DND-41 (cell line): ENCODE measurements at regions not wholly inside any gene's neighbourhood (a gene's known extent, or its start where the extent isn't known, plus 50 kb on each side); places are given as distances from the start of the nearest gene placed in this dataset.

Experiments used
- ATAC-seq: fragments of 200-7000 bp; cut with Tn5 transposase; 3 replicates; pipeline ENCODE4 v1.9.1; 2021; ENCODE audit warnings: low read depth; ENCODE audit not compliant: insufficient read depth
- DNase-seq: peaks from one replicate; pipeline ENCODE4 v3.0.0-alpha.2; 2020
- H2AFZ ChIP-seq: 2 replicates; pipeline ENCODE4 v1.6.0; 2012; ENCODE audit warnings: low read depth, low read length
- H3K27ac ChIP-seq: 2 replicates; pipeline ENCODE4 v1.5.1; 2012; ENCODE audit warnings: low read length, inconsistent platforms
- H3K27me3 ChIP-seq: fragments of 200-600 bp; sonication (generic); 2 replicates; pipeline ENCODE4 v1.6.0; 2012; ENCODE audit warnings: low read length, mild to moderate bottlenecking, inconsistent platforms; ENCODE audit not compliant: insufficient read depth, poor library complexity
- H3K36me3 ChIP-seq: 2 replicates; pipeline ENCODE4 v1.5.1; 2012; ENCODE audit warnings: low read length, inconsistent platforms; ENCODE audit not compliant: insufficient read depth
- H3K4me1 ChIP-seq: 2 replicates; pipeline ENCODE4 v1.5.1; 2012; ENCODE audit warnings: mild to moderate bottlenecking, low read length; ENCODE audit not compliant: insufficient read depth
- H3K4me2 ChIP-seq: 2 replicates; pipeline ENCODE4 v1.6.0; 2012; ENCODE audit warnings: mild to moderate bottlenecking, moderate library complexity, low read length, inconsistent platforms; ENCODE audit not compliant: insufficient read depth
- H3K4me3 ChIP-seq, 2 experiments: fragments of 200-600 bp in 1 of 2; shearing (Covaris generic) in 1 of 2; 2 replicates each; pipeline ENCODE4 v1.5.1; 2012 to 2016; ENCODE audit warnings: inconsistent platforms in 2 of 2, low read length in 2 of 2, mild to moderate bottlenecking in 2 of 2, low read depth in 1 of 2, moderate library complexity in 1 of 2
- H3K79me2 ChIP-seq: 2 replicates; pipeline ENCODE4 v1.6.0; 2012; ENCODE audit warnings: low read length, inconsistent platforms; ENCODE audit not compliant: insufficient read depth
- H3K9ac ChIP-seq: 2 replicates; pipeline ENCODE4 v1.6.0; 2012; ENCODE audit warnings: low read depth, mild to moderate bottlenecking, inconsistent platforms, low read length, moderate library complexity
- H3K9me3 ChIP-seq: 2 replicates; pipeline ENCODE4 v1.5.1; 2012; ENCODE audit warnings: low read length, moderate library complexity, mild to moderate bottlenecking, inconsistent platforms; ENCODE audit not compliant: insufficient read depth, severe bottlenecking
- H4K20me1 ChIP-seq: 2 replicates; pipeline ENCODE4 v1.6.0; 2012; ENCODE audit warnings: low read length; ENCODE audit not compliant: insufficient read depth
- CTCF ChIP-seq: IDR thresholded peaks from 2 replicates; pipeline ENCODE4 v1.5.1; 2012; ENCODE audit warnings: borderline replicate concordance, low read length, moderate library complexity, mild to moderate bottlenecking; ENCODE audit not compliant: poor library complexity, severe bottlenecking; ENCODE audit errors: extremely low read depth
- EZH2 ChIP-seq: IDR thresholded peaks from 3 replicates; pipeline ENCODE4 v1.6.1; 2012; ENCODE audit warnings: borderline replicate concordance, low read depth, mild to moderate bottlenecking, moderate library complexity, low read length, inconsistent platforms; ENCODE audit not compliant: severe bottlenecking

GRCh38 chr13:44112700-44113329 lies 233.1 kb downstream of the LACC1 start:
- no peak for ATAC-seq
- H3K79me2 ChIP-seq = no peaks in the 10 kb centered on the region
- H2AFZ ChIP-seq = 0 out of 2 replicates have a peak overlapping the region, but pooled peaks have one; percentile 34
- no peaks in the 10 kb centered on the region for H3K27me3 ChIP-seq
- no peak for DNase-seq
- no peak overlapping the region for H3K9ac ChIP-seq
- TF ChIP-seq CTCF = no peak
- no peak for TF ChIP-seq EZH2
- H3K4me3 ChIP-seq = no peak overlapping the region
- no peak overlapping the region for H3K27ac ChIP-seq
- no peaks in the 10 kb centered on the region for H3K9me3 ChIP-seq
- H3K4me2 ChIP-seq = no peak overlapping the region
- peaks cover 23% of the 10 kb centered on the region for H3K4me1 ChIP-seq
- no peaks in the 10 kb centered on the region for H3K36me3 ChIP-seq
- no peaks in the 10 kb centered on the region for H4K20me1 ChIP-seq

- Histone ChIP-seq H3K4me3 (peak overlapping the region in 1 of 2 experiments; percentile 44; a peak in 2 of 4 replicates), H3K9ac (peak overlapping the region; percentile 46), H3K79me2 (no peaks in the 10 kb centered on the region), H3K27ac (peak overlapping the region; percentile 88), H3K36me3 (no peaks in the 10 kb centered on the region), H4K20me1 (no peaks in the 10 kb centered on the region), H3K9me3 (no peaks in the 10 kb centered on the region), H3K4me1 (peaks cover 28% of the 10 kb centered on the region), H3K4me2 (peak overlapping the region; percentile 57), H2AFZ (peak overlapping the region; percentile 49), H3K27me3 (no peaks in the 10 kb centered on the region)
- TF ChIP-seq EZH2 = no peak
- TF ChIP-seq CTCF = peak; percentile 51
- ATAC-seq (peak; percentile 89), DNase-seq (peak; percentile 75)
These were observed 237.0 kb downstream of the LACC1 start for GRCh38 chr13:44116562-44117332.

GRCh38 chr13:44117351-44117750 lies 237.6 kb downstream of the LACC1 start:
- H3K4me2 ChIP-seq = peak overlapping the region; percentile 57
- peak; percentile 84 for ATAC-seq
- TF ChIP-seq CTCF (no peak), EZH2 (no peak)
- peaks cover 28% of the 10 kb centered on the region for H3K4me1 ChIP-seq
- H3K9me3 ChIP-seq = no peaks in the 10 kb centered on the region
- peak overlapping the region; percentile 49 for H2AFZ ChIP-seq
- DNase-seq = peak; percentile 24
- no peaks in the 10 kb centered on the region for H3K27me3 ChIP-seq
- peak overlapping the region; percentile 46 for H3K9ac ChIP-seq
- H3K79me2 ChIP-seq = no peaks in the 10 kb centered on the region
- no peaks in the 10 kb centered on the region for H3K36me3 ChIP-seq
- H3K27ac ChIP-seq = peak overlapping the region; percentile 88
- no peaks in the 10 kb centered on the region for H4K20me1 ChIP-seq
- H3K4me3 ChIP-seq = peak overlapping the region in 1 of 2 experiments; percentile 44; a peak in 2 of 4 replicates
